Epidermal melanocyte (primary cell): ENCODE measurements at regions not wholly inside any gene's neighbourhood (a gene's known extent, or its start where the extent isn't known, plus 50 kb on each side); places are given as distances from the start of the nearest gene placed in this dataset.
A peak's percentile ranks its signal among the peaks of the same experiment; 100 is the strongest.

ENCODE experiments used
- DNase-seq: peaks from one replicate; pipeline ENCODE4 v3.0.0; 2011; ENCODE audit warnings: low spot score; ENCODE audit not compliant: insufficient read length

- DNase-seq, result peak; percentile 68
These were observed 1060.6 kb upstream of the FANCL start for GRCh38 chr2:59301466-59302402.

GRCh38 chr2:59297816-59298215 lies 1056.7 kb upstream of the FANCL start:
- no peak for DNase-seq

GRCh38 chr2:59296279-59296678 lies 1055.2 kb upstream of the FANCL start:
- no peak for DNase-seq

- DNase-seq, result no peak
These were observed 1054.5 kb upstream of the FANCL start for GRCh38 chr2:59295524-59296162.

GRCh38 chr2:59288771-59289170 lies 1047.6 kb upstream of the FANCL start:
- DNase-seq, result no peak

GRCh38 chr2:59282374-59283057 lies 1041.4 kb upstream of the FANCL start:
- DNase-seq, result no peak

- DNase-seq, result no peak
These were observed 1036.5 kb upstream of the FANCL start for GRCh38 chr2:59277671-59278070.

GRCh38 chr2:59276917-59277316 lies 1035.8 kb upstream of the FANCL start:
- no peak for DNase-seq

GRCh38 chr2:59276033-59276432 lies 1034.9 kb upstream of the FANCL start:
- no peak for DNase-seq

GRCh38 chr2:59266453-59266852 lies 1025.3 kb upstream of the FANCL start:
- no peak for DNase-seq

GRCh38 chr2:59259913-59260312 lies 1018.8 kb upstream of the FANCL start:
- DNase-seq, result no peak

GRCh38 chr2:59256290-59256689 lies 1015.2 kb upstream of the FANCL start:
- no peak for DNase-seq

- DNase-seq, result no peak
These were observed 1013.2 kb upstream of the FANCL start for GRCh38 chr2:59254279-59254678.

GRCh38 chr2:59250307-59250677 lies 1009.2 kb upstream of the FANCL start:
- no peak for DNase-seq

GRCh38 chr2:59249441-59250306 lies 1008.5 kb upstream of the FANCL start:
- peak; percentile 23 for DNase-seq

GRCh38 chr2:59239146-59239545 lies 998.0 kb upstream of the FANCL start:
- DNase-seq, result no peak

GRCh38 chr2:59237311-59237710 lies 996.2 kb upstream of the FANCL start:
- no peak for DNase-seq

GRCh38 chr2:59236723-59237122 lies 995.6 kb upstream of the FANCL start:
- no peak for DNase-seq

- no peak for DNase-seq
These were observed 992.8 kb upstream of the FANCL start for GRCh38 chr2:59233920-59234319.

- no peak for DNase-seq
These were observed 992.3 kb upstream of the FANCL start for GRCh38 chr2:59233448-59233847.
